Upper lobe of left lung (tissue), 6 donors: ENCODE measurements at regions not wholly inside any gene's neighbourhood (a gene's known extent, or its start where the extent isn't known, plus 50 kb on each side); places are given as distances from the start of the nearest gene placed in this dataset.
A peak's percentile ranks its signal among the peaks of the same experiment; 100 is the strongest.

Experiments
- ATAC-seq, 2 donors: fragments of 200-7000 bp; cut with Tn5 transposase; one replicate each; pipeline ENCODE4 v1.9.1; 2022; ENCODE audit warnings: mild to moderate bottlenecking in 2 of 2, moderate library complexity in 2 of 2; ENCODE audit not compliant: low FRiP score in 2 of 2
- DNase-seq, 2 donors: peaks; one replicate each; pipeline ENCODE4 v3.0.0-alpha.2; 2019 to 2020
- H3K27ac ChIP-seq, 4 donors: fragments of 200-600 bp; sonication (generic); one replicate each; pipeline ENCODE4 v1.5.1; 2016 to 2019
- H3K27me3 ChIP-seq, 4 donors: fragments of 200-600 bp; sonication (generic); one replicate each; pipeline ENCODE4 v1.5.1; 2017 to 2019
- H3K36me3 ChIP-seq, 4 donors: fragments of 200-600 bp; sonication (generic); one replicate each; pipeline ENCODE4 v1.5.1; 2016 to 2019
- H3K4me1 ChIP-seq, 4 donors: fragments of 200-600 bp; sonication (generic); one replicate each; pipeline ENCODE4 v1.5.1; 2018 to 2019
- H3K4me3 ChIP-seq, 4 donors: fragments of 200-600 bp; sonication (generic); one replicate each; pipeline ENCODE4 v1.5.1; 2017 to 2019; ENCODE audit warnings: mild to moderate bottlenecking in 2 of 4, moderate library complexity in 1 of 4
- H3K9me3 ChIP-seq, 4 donors: fragments of 200-600 bp; sonication (generic); one replicate each; pipeline ENCODE4 v1.5.1; 2018 to 2019
- EP300 ChIP-seq, 4 donors: sonication (generic); formaldehyde crosslinking; IDR thresholded peaks; one replicate each; pipeline ENCODE4 v1.5.1; 2017; ENCODE audit warnings: antibody characterized with exemption in 4 of 4, control low read depth in 2 of 4
- POLR2A ChIP-seq, 4 donors: fragments of 450-650 bp; IDR thresholded peaks; one replicate each; pipeline ENCODE4 v1.5.1; 2016 to 2017; ENCODE audit warnings: antibody characterized with exemption in 4 of 4, mild to moderate bottlenecking in 2 of 4
- POLR2AphosphoS5 ChIP-seq, 2 donors: sonication (generic); formaldehyde crosslinking; IDR thresholded peaks; one replicate each; pipeline ENCODE4 v1.5.1; 2017; ENCODE audit warnings: antibody characterized with exemption in 2 of 2
- WGBS, 2 donors: methylation state at CpG; one replicate each; pipeline ENCODE4 v1.1.5; 2017 to 2018; 5-methylcytosine and 5-hydroxymethylcytosine counted together
- TF ChIP-seq, protein P1 (sequence below), 6 experiments: fragments of 450-650 bp in 4 of 6; fragments of 200-600 bp in 2 of 6; sonication (generic) in 2 of 6; IDR thresholded peaks; one replicate each; pipeline ENCODE4 v1.5.1; 2016 to 2019; ENCODE audit warnings: antibody characterized with exemption in 6 of 6
- donor health status: DM: no; HTN: no; CAD: no; lungs with moderate emphysema.
- donor health status: DM: no; HTN: yes; CAD: no; lungs with severe emphysema.

- Histone ChIP-seq H3K4me3 (no peak overlapping the region), H3K9me3 (no peaks in the 10 kb centered on the region), H3K27ac (no peak overlapping the region), H3K27me3 (no peaks in the 10 kb centered on the region), H3K36me3 (no peaks in the 10 kb centered on the region), H3K4me1 (peaks cover 0 to 7% (median 0%) of the 10 kb centered on the region in 4 donors)
- ATAC-seq (no peak), DNase-seq (no peak)
- TF ChIP-seq POLR2AphosphoS5 (IDR thresholded peaks at IDR 0.05) (no peak), EP300 (IDR thresholded peaks at IDR 0.05) (no peak), POLR2A (IDR thresholded peaks at IDR 0.05) (no peak)
- TF ChIP-seq, protein P1, sequence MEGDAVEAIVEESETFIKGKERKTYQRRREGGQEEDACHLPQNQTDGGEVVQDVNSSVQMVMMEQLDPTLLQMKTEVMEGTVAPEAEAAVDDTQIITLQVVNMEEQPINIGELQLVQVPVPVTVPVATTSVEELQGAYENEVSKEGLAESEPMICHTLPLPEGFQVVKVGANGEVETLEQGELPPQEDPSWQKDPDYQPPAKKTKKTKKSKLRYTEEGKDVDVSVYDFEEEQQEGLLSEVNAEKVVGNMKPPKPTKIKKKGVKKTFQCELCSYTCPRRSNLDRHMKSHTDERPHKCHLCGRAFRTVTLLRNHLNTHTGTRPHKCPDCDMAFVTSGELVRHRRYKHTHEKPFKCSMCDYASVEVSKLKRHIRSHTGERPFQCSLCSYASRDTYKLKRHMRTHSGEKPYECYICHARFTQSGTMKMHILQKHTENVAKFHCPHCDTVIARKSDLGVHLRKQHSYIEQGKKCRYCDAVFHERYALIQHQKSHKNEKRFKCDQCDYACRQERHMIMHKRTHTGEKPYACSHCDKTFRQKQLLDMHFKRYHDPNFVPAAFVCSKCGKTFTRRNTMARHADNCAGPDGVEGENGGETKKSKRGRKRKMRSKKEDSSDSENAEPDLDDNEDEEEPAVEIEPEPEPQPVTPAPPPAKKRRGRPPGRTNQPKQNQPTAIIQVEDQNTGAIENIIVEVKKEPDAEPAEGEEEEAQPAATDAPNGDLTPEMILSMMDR (IDR thresholded peaks at IDR 0.05): no peak
- WGBS, 2 donors: 81 to 84% methylated on average over 9 of the region's 9 CpGs
Measured at GRCh38 chr2:203798296-203799087, 69.1 kb upstream of the CTLA4 start.

GRCh38 chr2:203799908-203800307 lies 67.7 kb upstream of the CTLA4 start:
- DNase-seq (no peak), ATAC-seq (no peak)
- H3K4me3 ChIP-seq: no peak overlapping the region
- 68 to 69% methylated on average over 3 of the region's 3 CpGs for WGBS, 2 donors
- H3K27me3 ChIP-seq: no peaks in the 10 kb centered on the region
- H3K9me3 ChIP-seq: peaks cover 0 to 1% (median 0%) of the 10 kb centered on the region in 4 donors
- no peak overlapping the region for H3K27ac ChIP-seq
- no peak for TF ChIP-seq EP300 (IDR thresholded peaks at IDR 0.05)
- no peak for TF ChIP-seq POLR2AphosphoS5 (IDR thresholded peaks at IDR 0.05)
- no peak for TF ChIP-seq POLR2A (IDR thresholded peaks at IDR 0.05)
- TF ChIP-seq, protein P1 (IDR thresholded peaks at IDR 0.05): no peak
- H3K4me1 ChIP-seq: peaks cover 0 to 9% (median 2%) of the 10 kb centered on the region in 4 donors
- no peaks in the 10 kb centered on the region for H3K36me3 ChIP-seq

GRCh38 chr2:203800783-203801182 lies 66.8 kb upstream of the CTLA4 start:
- Histone ChIP-seq H3K27me3 (no peaks in the 10 kb centered on the region), H3K4me1 (peaks cover 0 to 9% (median 2%) of the 10 kb centered on the region in 4 donors), H3K4me3 (no peak overlapping the region), H3K36me3 (no peaks in the 10 kb centered on the region), H3K9me3 (peaks cover 0 to 6% (median 5%) of the 10 kb centered on the region in 4 donors), H3K27ac (no peak overlapping the region)
- ATAC-seq: no peak
- WGBS, 2 donors: 88 to 95% methylated on average over 4 of the region's 4 CpGs
- DNase-seq: no peak
- no peak for TF ChIP-seq EP300 (IDR thresholded peaks at IDR 0.05)
- TF ChIP-seq, protein P1 (IDR thresholded peaks at IDR 0.05): no peak
- no peak for TF ChIP-seq POLR2AphosphoS5 (IDR thresholded peaks at IDR 0.05)
- TF ChIP-seq POLR2A (IDR thresholded peaks at IDR 0.05): no peak

GRCh38 chr2:203802342-203803052 lies 65.1 kb upstream of the CTLA4 start:
- Histone ChIP-seq H3K27me3 (no peaks in the 10 kb centered on the region), H3K27ac (no peak overlapping the region), H3K36me3 (no peaks in the 10 kb centered on the region), H3K4me3 (no peak overlapping the region), H3K9me3 (peaks cover 0 to 9% (median 5%) of the 10 kb centered on the region in 4 donors), H3K4me1 (peaks cover 0 to 9% (median 2%) of the 10 kb centered on the region in 4 donors)
- DNase-seq: no peak
- 70 to 74% methylated on average over 7 of the region's 7 CpGs for WGBS, 2 donors
- peak in 1 of 2 donors; percentile 27 for ATAC-seq
- TF ChIP-seq POLR2A (IDR thresholded peaks at IDR 0.05): no peak
- TF ChIP-seq, protein P1 (IDR thresholded peaks at IDR 0.05): no peak
- no peak for TF ChIP-seq POLR2AphosphoS5 (IDR thresholded peaks at IDR 0.05)
- no peak for TF ChIP-seq EP300 (IDR thresholded peaks at IDR 0.05)
